Hepatocyte (in vitro differentiated cells): ENCODE measurements at regions not wholly inside any gene's neighbourhood (a gene's known extent, or its start where the extent isn't known, plus 50 kb on each side); places are given as distances from the start of the nearest gene placed in this dataset.

Experiments
- CTCF ChIP-seq: fragments of 200-600 bp; sonication (generic); IDR thresholded peaks from 2 replicates; pipeline ENCODE4 v1.5.1; 2016; ENCODE audit warnings: antibody characterized with exemption, mild to moderate bottlenecking; ENCODE audit not compliant: poor library complexity
- EZH2 ChIP-seq: fragments of 200-600 bp; sonication (generic); IDR thresholded peaks from 2 replicates; pipeline ENCODE4 v1.6.1; 2016; ENCODE audit warnings: antibody characterized with exemption, mild to moderate bottlenecking, borderline replicate concordance
- EZH2phosphoT487 ChIP-seq: fragments of 200-600 bp; sonication (generic); IDR thresholded peaks from one replicate; pipeline ENCODE4 v1.6.1; 2018; ENCODE audit warnings: antibody characterized with exemption, mild to moderate bottlenecking, low read depth, moderate library complexity; ENCODE audit not compliant: unreplicated experiment, severe bottlenecking

DNA sequence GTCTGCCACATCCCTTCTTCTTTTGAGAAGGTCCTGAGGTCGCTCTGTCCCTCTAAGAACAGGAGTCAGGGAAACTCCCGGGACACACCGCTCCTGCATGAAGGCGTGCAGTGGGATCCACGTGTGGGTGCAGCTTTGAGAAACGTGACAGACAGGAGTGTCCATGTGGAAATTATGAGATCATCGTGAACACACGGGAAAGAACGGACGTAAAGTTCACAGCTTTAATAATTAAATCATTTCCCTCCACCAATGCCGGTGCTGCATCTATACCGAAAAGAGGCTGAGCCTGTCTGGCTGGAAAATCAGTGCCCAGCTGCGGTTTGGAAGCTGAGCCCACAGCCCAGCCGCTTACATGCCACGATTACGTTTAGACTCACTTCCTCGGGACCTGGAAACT lies 372.4 kb upstream of the SALL3 start:
- TF ChIP-seq CTCF: no peak
- no peak for TF ChIP-seq EZH2
- TF ChIP-seq EZH2phosphoT487: no peak
